CD4-positive, alpha-beta T cell treated with Interleukin-17A for 4 hours (primary cell): ENCODE measurements at regions not wholly inside any gene's neighbourhood (a gene's known extent, or its start where the extent isn't known, plus 50 kb on each side); places are given as distances from the start of the nearest gene placed in this dataset.
A peak's percentile ranks its signal among the peaks of the same experiment; 100 is the strongest.
"Not testable (repeated sequence)": the region's sequence is repeated elsewhere in the genome, so short reads cannot be mapped to it uniquely, and the experiment has no call there.

ENCODE experiments used
- DNase-seq: peaks from one replicate; pipeline ENCODE4 v3.0.0-alpha.2; 2020; ENCODE audit warnings: mixed read lengths

GRCh38 chr1:228825041-228825440, 89.8 kb downstream of the RHOU start:
- DNase-seq = no peak

DNA sequence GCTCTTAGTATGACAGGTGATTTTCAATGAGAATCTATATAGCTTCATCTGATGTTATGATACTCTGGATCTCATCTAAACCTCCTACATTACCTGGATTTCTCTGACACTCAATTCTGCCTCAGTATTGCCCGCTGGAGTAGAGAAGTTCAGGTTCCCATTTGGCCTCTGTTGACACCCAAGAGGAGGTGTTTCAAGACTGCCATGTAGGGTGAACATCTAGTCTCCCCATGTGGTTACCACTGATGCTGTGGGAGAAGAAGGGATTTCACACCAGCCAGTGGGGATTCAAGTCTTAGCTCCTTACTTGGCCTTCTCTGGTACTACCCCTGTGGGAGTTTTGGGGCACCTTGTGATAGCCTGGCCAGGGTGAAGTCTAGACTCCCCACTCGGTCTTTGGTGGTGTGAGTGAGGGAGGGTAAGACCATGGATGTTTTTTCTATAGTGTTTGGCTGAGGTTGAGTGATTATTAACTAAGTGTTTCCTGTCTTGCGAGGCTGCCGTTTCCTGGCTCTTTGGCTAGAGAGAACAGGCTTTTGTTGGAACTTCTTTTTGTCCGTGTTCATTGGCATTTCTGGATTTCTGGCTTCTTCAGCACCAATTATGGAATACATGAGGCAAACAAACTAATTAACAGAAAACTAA, 90.7 kb downstream of the RHOU start:
- no peak for DNase-seq

- no peak for DNase-seq
These were observed 91.7 kb downstream of the RHOU start for GRCh38 chr1:228827019-228827418.

- no peak for DNase-seq
These were observed 92.9 kb downstream of the RHOU start for GRCh38 chr1:228828151-228828550.

GRCh38 chr1:228830185-228830953, 95.1 kb downstream of the RHOU start:
- DNase-seq = no peak

DNA sequence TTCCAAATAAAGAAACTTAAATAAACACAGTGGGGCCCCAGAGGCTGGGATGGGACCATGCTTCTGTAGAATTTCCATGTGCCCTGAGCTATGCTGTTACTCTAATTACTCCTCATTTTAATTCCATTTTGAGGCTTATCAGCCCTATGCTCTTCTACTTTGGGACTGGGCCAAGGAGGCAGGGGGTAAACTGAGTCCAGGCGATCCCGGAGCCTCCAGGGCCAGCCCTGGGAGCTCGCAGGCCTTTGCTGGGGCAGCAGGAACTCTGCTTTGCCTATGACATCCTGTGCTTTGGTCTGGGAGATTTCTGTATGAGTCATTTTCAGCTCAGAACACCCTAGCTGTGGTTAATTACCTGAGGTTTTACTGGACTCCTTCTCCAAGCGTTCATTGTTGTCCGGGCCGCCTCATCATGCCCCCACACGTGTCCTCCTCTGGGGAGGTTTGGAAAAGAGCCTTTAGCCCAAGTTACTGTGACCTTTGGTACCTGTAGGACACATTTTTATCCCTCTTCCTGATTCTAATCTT, 95.7 kb downstream of the RHOU start:
- DNase-seq = peak; percentile 19

- DNase-seq = no peak
These were observed 98.8 kb downstream of the RHOU start for GRCh38 chr1:228833911-228834688.

DNA sequence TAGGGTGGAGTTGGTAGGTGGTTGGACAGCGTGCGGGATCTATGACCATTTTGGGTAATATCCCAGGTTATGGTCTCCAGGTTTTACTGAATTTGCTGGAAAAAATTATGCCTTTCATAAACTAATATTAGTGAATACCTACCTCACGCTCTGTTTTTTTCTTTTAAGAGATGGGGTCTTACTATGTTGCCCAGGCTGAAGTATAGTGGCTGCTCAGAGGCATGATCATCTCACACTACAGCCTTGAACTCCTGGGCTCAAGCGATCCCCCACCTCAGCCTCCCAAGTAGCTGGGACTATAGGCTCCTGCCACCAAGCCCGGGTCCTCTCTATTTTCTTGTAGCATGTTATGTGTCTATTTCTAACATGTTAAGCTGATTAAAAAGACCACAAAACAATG, 100.2 kb downstream of the RHOU start:
- no peak for DNase-seq

GRCh38 chr1:228835911-228836310, 100.6 kb downstream of the RHOU start:
- DNase-seq = no peak

DNA sequence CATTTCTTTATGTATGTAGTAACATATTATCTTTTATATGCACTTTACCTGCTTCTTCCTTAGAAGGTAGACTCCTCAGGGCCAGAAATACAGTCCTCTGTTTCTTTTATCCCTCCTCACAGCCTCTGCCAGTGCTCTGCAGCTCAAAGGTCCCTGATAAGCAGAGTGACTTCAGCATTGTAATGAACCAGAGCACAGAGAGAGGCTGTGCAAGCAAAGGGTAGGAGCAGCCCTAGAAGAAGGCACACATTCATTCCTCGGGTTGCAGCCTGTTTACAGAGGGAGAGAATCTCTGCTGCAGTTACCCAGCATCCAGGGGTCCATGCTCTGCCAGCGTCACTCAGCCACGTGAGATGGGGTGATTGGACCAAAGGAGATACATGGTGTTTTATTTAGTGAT, 101.1 kb downstream of the RHOU start:
- DNase-seq = no peak

DNA sequence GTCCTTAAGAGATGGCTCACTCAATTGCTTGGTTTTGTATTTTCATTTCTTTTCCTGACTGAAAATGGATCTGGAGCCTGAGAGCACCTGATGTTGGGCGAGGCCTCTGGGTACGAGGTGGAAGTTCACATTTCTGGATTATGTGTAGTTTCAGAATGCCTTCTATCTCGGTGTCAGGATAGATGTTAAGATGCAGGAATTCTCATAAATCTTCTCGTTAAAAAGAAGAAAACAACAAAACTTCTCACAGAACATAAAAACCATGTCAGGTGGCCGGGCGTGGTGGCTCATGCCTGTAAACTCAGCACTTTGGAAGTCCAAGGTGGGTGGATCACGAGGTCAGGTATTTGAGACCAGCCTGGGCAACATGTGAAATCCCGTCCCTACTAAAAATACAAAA, 101.8 kb downstream of the RHOU start:
- DNase-seq = no peak

- no peak for DNase-seq
These were observed 102.8 kb downstream of the RHOU start for GRCh38 chr1:228837817-228838716.

- no peak for DNase-seq
These were observed 103.6 kb downstream of the RHOU start for GRCh38 chr1:228838717-228839500.

GRCh38 chr1:228839656-228840055, 104.4 kb downstream of the RHOU start:
- no peak for DNase-seq

GRCh38 chr1:228841632-228842031, 106.4 kb downstream of the RHOU start:
- no peak for DNase-seq

DNA sequence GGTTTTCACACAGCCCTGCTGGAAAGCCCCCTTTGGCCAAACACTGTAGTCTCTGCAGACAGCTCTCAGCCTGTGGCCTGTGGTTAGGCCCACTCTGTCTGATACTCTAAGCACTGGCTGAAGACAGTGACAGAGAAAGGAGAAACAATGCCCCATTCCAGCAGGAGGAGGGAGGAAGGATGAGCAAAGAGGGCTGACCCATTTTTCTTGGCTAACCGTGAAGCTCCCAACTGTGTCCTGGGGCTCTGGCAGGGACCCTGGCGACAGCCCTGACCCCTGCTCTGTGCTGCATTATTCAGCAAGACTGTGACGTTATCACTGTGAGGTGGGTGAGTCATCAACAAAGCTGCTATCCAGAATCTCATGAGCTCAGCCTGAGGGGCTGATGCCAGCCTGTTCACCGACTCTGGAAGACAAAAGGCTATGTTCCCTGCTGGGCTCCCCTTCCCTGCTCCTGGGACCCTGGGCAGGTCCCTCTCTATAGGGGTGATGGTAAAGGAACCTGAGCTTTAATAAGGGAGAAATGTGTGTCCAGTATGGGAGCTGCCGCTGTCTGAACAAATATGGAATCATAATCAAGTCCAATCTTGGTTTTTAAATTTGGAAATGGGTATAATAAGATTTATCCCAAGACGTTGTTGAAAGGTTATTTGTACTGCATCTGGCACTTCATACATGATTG, 107.0 kb downstream of the RHOU start:
- no peak for DNase-seq

DNA sequence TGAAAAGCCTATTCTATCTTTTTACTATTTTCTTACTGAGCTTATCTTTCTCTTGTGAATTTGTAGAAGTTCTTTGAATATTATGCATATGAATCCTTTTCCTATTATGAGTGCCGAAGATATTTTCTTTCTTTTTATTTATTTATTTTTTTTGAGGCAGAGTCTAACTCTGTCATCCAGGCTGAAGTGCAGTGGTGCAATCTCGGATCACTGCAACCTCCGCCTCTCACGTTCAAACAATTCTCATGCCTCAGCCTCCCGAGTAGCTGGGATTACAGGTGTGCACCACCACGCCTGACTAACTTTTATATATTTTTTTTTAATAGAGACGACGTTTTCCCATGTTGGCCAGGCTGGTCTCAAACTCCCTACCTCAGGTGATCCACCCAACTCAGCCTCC, 109.8 kb downstream of the RHOU start:
- no peak for DNase-seq

- no peak for DNase-seq
These were observed 111.7 kb downstream of the RHOU start for GRCh38 chr1:228846952-228847351.

DNA sequence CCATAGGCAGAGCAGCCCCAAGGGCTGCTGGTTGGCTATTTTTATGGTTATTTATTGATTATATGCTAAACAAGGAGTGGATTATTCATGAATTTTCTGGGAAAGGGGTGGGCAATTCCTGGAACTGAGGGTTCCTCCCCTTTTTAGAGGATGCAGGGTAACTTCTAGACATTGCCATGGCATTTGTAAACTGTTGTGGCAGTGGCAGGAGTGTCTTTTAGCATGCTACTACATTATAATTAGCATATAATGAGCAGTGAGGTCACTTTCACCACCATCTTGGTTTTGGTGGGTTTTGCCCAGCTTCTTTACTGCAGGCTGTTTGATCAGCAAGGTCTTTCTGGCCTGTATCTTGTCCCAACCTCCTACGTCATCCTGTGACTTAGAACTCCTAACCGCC, 112.2 kb downstream of the RHOU start:
- not testable (repeated sequence) for DNase-seq

GRCh38 chr1:228848406-228848805, 113.1 kb downstream of the RHOU start:
- DNase-seq = no peak

- DNase-seq = no peak
These were observed 113.8 kb downstream of the RHOU start for GRCh38 chr1:228849011-228849541.
